SK-N-SH (cell line): ENCODE measurements at regions not wholly inside any gene's neighbourhood (a gene's known extent, or its start where the extent isn't known, plus 50 kb on each side); places are given as distances from the start of the nearest gene placed in this dataset.

Experiments
- CTCF ChIA-PET: fragments of 300-600, 350-600 bp; formaldehyde crosslinking; extraction: SDS; loops from one replicate; lab custom pipeline; 2021; lab: Yijun Ruan, JAX
- POLR2A ChIA-PET: fragments of 350-600 bp; sonication (Branson Sonifier 250); formaldehyde crosslinking; extraction: SDS; loops from one replicate; lab custom pipeline; 2020; ENCODE audit warnings: antibody characterized with exemption, inconsistent platforms; lab: Yijun Ruan, JAX
- DNase-seq: peaks from one replicate; pipeline ENCODE4 v3.0.0; 2012
- H2AFZ ChIP-seq: fragments of 200-600 bp; sonication (generic); 2 replicates; pipeline ENCODE4 v1.8.1; 2016; ENCODE audit warnings: antibody characterized with exemption, mild to moderate bottlenecking, low read depth
- H3F3A ChIP-seq: fragments of 200-600 bp; sonication (generic); replicated peaks from 2 replicates; pipeline ENCODE3; 2016; ENCODE audit warnings: antibody characterized with exemption, mild to moderate bottlenecking; ENCODE audit not compliant: insufficient read depth
- H3K27ac ChIP-seq, 2 experiments: fragments of 200-500 bp in 1 of 2; fragments of 200-600 bp in 1 of 2; sonication (Bioruptor generic) in 1 of 2; sonication (generic), shearing (Covaris generic) in 1 of 2; 2 replicates each; pipeline versions ENCODE4 v1.5.1 to v1.6.1; 2014 to 2016; ENCODE audit warnings: low read depth in 2 of 2, inconsistent platforms in 1 of 2, low read length in 1 of 2, mild to moderate bottlenecking in 1 of 2, mixed read lengths in 1 of 2
- H3K27me3 ChIP-seq: fragments of 200-600 bp; sonication (generic), shearing (Covaris generic); 2 replicates; pipeline ENCODE4 v1.6.1; 2016; ENCODE audit warnings: mixed run types; ENCODE audit not compliant: insufficient read depth
- H3K36me3 ChIP-seq, 2 experiments: fragments of 200-500 bp in 1 of 2; fragments of 200-600 bp in 1 of 2; sonication (Bioruptor generic) in 1 of 2; sonication (generic) in 1 of 2; replicated peaks in 1 of 2; 2 replicates each; pipeline versions ENCODE3 to v1.5.1; 2014 to 2016; ENCODE audit warnings: low read length in 1 of 2, mild to moderate bottlenecking in 1 of 2; ENCODE audit not compliant: insufficient read depth in 2 of 2, control insufficient read depth in 1 of 2
- H3K4me1 ChIP-seq, 2 experiments: fragments of 200-500 bp in 1 of 2; fragments of 200-600 bp in 1 of 2; sonication (Bioruptor generic) in 1 of 2; sonication (generic), shearing (Covaris generic) in 1 of 2; 2 replicates each; pipeline versions ENCODE4 v1.5.1 to v1.6.1; 2014 to 2016; ENCODE audit warnings: low read depth in 1 of 2, low read length in 1 of 2, mixed run types in 1 of 2; ENCODE audit not compliant: insufficient read depth in 2 of 2, control insufficient read depth in 1 of 2
- H3K4me2 ChIP-seq: fragments of 200-600 bp; sonication (generic), shearing (Covaris generic); 2 replicates; pipeline ENCODE4 v1.6.1; 2017; ENCODE audit warnings: mixed run types
- H3K4me3 ChIP-seq, 2 experiments: fragments of 200-500 bp in 1 of 2; fragments of 200-600 bp in 1 of 2; sonication (Bioruptor generic) in 1 of 2; sonication (generic), shearing (Covaris generic) in 1 of 2; 2 replicates each; pipeline versions ENCODE4 v1.5.1 to v1.8.1; 2014 to 2016; ENCODE audit warnings: low read depth in 2 of 2, inconsistent platforms in 1 of 2, low read length in 1 of 2, mild to moderate bottlenecking in 1 of 2, mixed read lengths in 1 of 2, moderate library complexity in 1 of 2
- H3K79me2 ChIP-seq: fragments of 200-600 bp; sonication (generic); 2 replicates; pipeline ENCODE4 v1.8.1; 2017; ENCODE audit warnings: mild to moderate bottlenecking; ENCODE audit not compliant: insufficient read depth
- H3K9ac ChIP-seq: fragments of 200-600 bp; sonication (generic); 2 replicates; pipeline ENCODE4 v1.6.1; 2017; ENCODE audit warnings: mixed run types
- H3K9me2 ChIP-seq: fragments of 200-600 bp; sonication (generic); 2 replicates; pipeline ENCODE4 v1.6.1; 2017; ENCODE audit warnings: mixed run types
- H3K9me3 ChIP-seq: fragments of 200-600 bp; sonication (generic); 2 replicates; pipeline ENCODE4 v1.6.1; 2017; ENCODE audit warnings: mixed run types, mild to moderate bottlenecking, moderate library complexity
- H4K20me1 ChIP-seq: fragments of 200-600 bp; sonication (generic); 2 replicates; pipeline ENCODE4 v1.6.1; 2017; ENCODE audit warnings: mild to moderate bottlenecking, mixed run types; ENCODE audit not compliant: insufficient read depth
- CHD2 ChIP-seq: fragments of 150-350 bp; IDR thresholded peaks from 2 replicates; pipeline ENCODE4 v1.6.1; 2018; ENCODE audit warnings: low read length; ENCODE audit not compliant: partially characterized antibody
- CTCF ChIP-seq: fragments of 200-600 bp; sonication (generic); IDR thresholded peaks from 2 replicates; pipeline ENCODE4 v1.6.1; 2017; ENCODE audit warnings: antibody characterized with exemption, mild to moderate bottlenecking, moderate library complexity
- EZH2phosphoT487 ChIP-seq: fragments of 200-600 bp; sonication (generic); IDR thresholded peaks from 2 replicates; pipeline ENCODE4 v1.6.1; 2017; ENCODE audit warnings: low read depth, mixed run types, mild to moderate bottlenecking, antibody characterized with exemption, moderate library complexity, borderline replicate concordance
- FOSL2 ChIP-seq: IDR thresholded peaks from 2 replicates; pipeline ENCODE4 v1.4.0; 2012; ENCODE audit warnings: low read depth, mild to moderate bottlenecking, moderate library complexity, borderline replicate concordance
- FOXJ3 ChIP-seq: sonication (generic); formaldehyde crosslinking; IDR thresholded peaks from 2 replicates; pipeline ENCODE4 v1.5.1; 2020; ENCODE audit warnings: mild to moderate bottlenecking, missing genetic modification reagents
- FOXM1 ChIP-seq: IDR thresholded peaks from 2 replicates; pipeline ENCODE4 v1.4.0; 2012; ENCODE audit warnings: low read depth, mild to moderate bottlenecking
- JUND ChIP-seq: IDR thresholded peaks from 2 replicates; pipeline ENCODE4 v1.4.0; 2012
- MAX ChIP-seq: IDR thresholded peaks from 2 replicates; pipeline ENCODE4 v1.4.0; 2012; ENCODE audit warnings: low read depth
- MEF2A ChIP-seq: IDR thresholded peaks from 2 replicates; pipeline ENCODE4 v1.4.0; 2012; ENCODE audit warnings: low read depth, borderline replicate concordance
- MXI1 ChIP-seq: IDR thresholded peaks from 2 replicates; pipeline ENCODE4 v1.6.1; 2012; ENCODE audit warnings: mild to moderate bottlenecking, low read depth, low read length, improper control_type of control experiment
- NFIC ChIP-seq: IDR thresholded peaks from 2 replicates; pipeline ENCODE4 v1.4.0; 2012; ENCODE audit warnings: borderline replicate concordance
- POLR2AphosphoS5 ChIP-seq: IDR thresholded peaks from 2 replicates; pipeline ENCODE4 v1.6.1; 2012; ENCODE audit warnings: low read depth, low read length
- REST ChIP-seq: IDR thresholded peaks from 2 replicates; pipeline ENCODE4 v1.6.1; 2012; ENCODE audit warnings: mild to moderate bottlenecking, low read depth, low read length, moderate library complexity
- RFX5 ChIP-seq: IDR thresholded peaks from 2 replicates; pipeline ENCODE4 v1.6.1; 2012; ENCODE audit warnings: mild to moderate bottlenecking, improper control_type of control experiment, low read length
- RXRA ChIP-seq: IDR thresholded peaks from 2 replicates; pipeline ENCODE4 v1.4.0; 2012; ENCODE audit warnings: low read depth, mild to moderate bottlenecking, borderline replicate concordance
- SIN3A ChIP-seq: IDR thresholded peaks from 2 replicates; pipeline ENCODE4 v1.6.1; 2012; ENCODE audit warnings: low read depth, mild to moderate bottlenecking, low read length, moderate library complexity, borderline replicate concordance
- TEAD4 ChIP-seq: IDR thresholded peaks from 2 replicates; pipeline ENCODE4 v1.4.0; 2012; ENCODE audit warnings: mild to moderate bottlenecking, borderline replicate concordance; ENCODE audit not compliant: insufficient read depth
- USF2 ChIP-seq: fragments of 150-350 bp; IDR thresholded peaks from 2 replicates; pipeline ENCODE4 v1.6.1; 2017; ENCODE audit warnings: antibody characterized with exemption, low read length, low read depth, borderline replicate concordance
- YY1 ChIP-seq: IDR thresholded peaks from 2 replicates; pipeline ENCODE4 v1.4.0; 2012; ENCODE audit warnings: low read depth, mild to moderate bottlenecking
- WGBS: methylation state at CpG from one replicate; pipeline ENCODE4 v1.1.6; 2017; ENCODE audit warnings: low lambda C conversion rate; 5-methylcytosine and 5-hydroxymethylcytosine counted together

- CTCF ChIA-PET = no interaction called here
- no peaks in the 10 kb centered on the region for H3K79me2 ChIP-seq
- H4K20me1 ChIP-seq = no peaks in the 10 kb centered on the region
- WGBS = 46% methylated on average over 2 of the region's 2 CpGs
- no peak for TF ChIP-seq FOXJ3 (CRISPR knock-in tag)
- TF ChIP-seq TEAD4 = no peak
- no peak for TF ChIP-seq POLR2AphosphoS5
- TF ChIP-seq JUND = no peak
- TF ChIP-seq YY1 = no peak
- no peak for TF ChIP-seq NFIC
- TF ChIP-seq MXI1 = no peak
- no peak for TF ChIP-seq MEF2A
- no peak for TF ChIP-seq REST
- TF ChIP-seq FOXM1 = no peak
- TF ChIP-seq RFX5 = no peak
- TF ChIP-seq CHD2 = no peak
- TF ChIP-seq RXRA = no peak
- no peak for TF ChIP-seq MAX
- TF ChIP-seq, all 33 proteins: peak for 0
- Histone ChIP-seq H3F3A (no peaks in the 10 kb centered on the region), H3K36me3 (no peaks in the 10 kb centered on the region), H3K9me3 (no peaks in the 10 kb centered on the region), H3K4me3 (no peak overlapping the region), H3K9me2 (no peaks in the 10 kb centered on the region), H2AFZ (no peak overlapping the region), H3K27ac (no peak overlapping the region), H3K9ac (no peak overlapping the region), H3K4me2 (no peak overlapping the region), H3K4me1 (peaks cover 0 to 3% of the 10 kb centered on the region in 2 experiments; a peak in 1 of 4 replicates), H3K27me3 (no peaks in the 10 kb centered on the region)
- no peak for DNase-seq
- POLR2A ChIA-PET = no interaction called here
Observed at GRCh38 chr6:21333715-21334114, 259.8 kb upstream of the SOX4 start.

GRCh38 chr6:21334651-21335050 is 258.9 kb upstream of the SOX4 start:
- 77% methylated on average over 7 of the region's 7 CpGs for WGBS
- DNase-seq = no peak
- no peak overlapping the region for H3K9ac ChIP-seq
- POLR2A ChIA-PET = no interaction called here
- no peaks in the 10 kb centered on the region for H3K79me2 ChIP-seq
- H3K9me2 ChIP-seq = no peaks in the 10 kb centered on the region
- H3K4me1 ChIP-seq = peaks cover 0 to 3% of the 10 kb centered on the region in 2 experiments; a peak in 1 of 4 replicates
- no peak overlapping the region for H3K4me2 ChIP-seq
- H3K4me3 ChIP-seq = no peak overlapping the region
- no peaks in the 10 kb centered on the region for H3K9me3 ChIP-seq
- no peak overlapping the region for H2AFZ ChIP-seq
- CTCF ChIA-PET = no interaction called here
- H3F3A ChIP-seq = no peaks in the 10 kb centered on the region
- H3K27ac ChIP-seq = no peak overlapping the region
- H3K36me3 ChIP-seq = no peaks in the 10 kb centered on the region
- H4K20me1 ChIP-seq = no peaks in the 10 kb centered on the region
- H3K27me3 ChIP-seq = no peaks in the 10 kb centered on the region
- TF ChIP-seq CTCF (no peak), FOSL2 (no peak), REST (no peak), EZH2phosphoT487 (no peak), SIN3A (no peak), MAX (no peak), USF2 (no peak)
